ENCODE measurements at regions not wholly inside any gene's neighbourhood (a gene's known extent, or its start where the extent isn't known, plus 50 kb on each side); places are given as distances from the start of the nearest gene placed in this dataset.
"Not testable (repeated sequence)": the region's sequence is repeated elsewhere in the genome, so short reads cannot be mapped to it uniquely, and the experiment has no call there.

GRCh38 chrX:47762826-47763225, 73.9 kb upstream of the ZNF81 start:
- TF ChIP-seq CTCF (IDR thresholded peaks at IDR 0.05; ENCODE audit: low read depth, low read length, missing input control); YY1 (IDR thresholded peaks at IDR 0.05); NR2F2 (IDR thresholded peaks at IDR 0.05); REST (IDR thresholded peaks at IDR 0.05); TAF1 (conservative IDR thresholded peaks at IDR 0.05); SP1 (IDR thresholded peaks at IDR 0.05); GABPA (IDR thresholded peaks at IDR 0.05 in 1 of 2, conservative IDR thresholded peaks at IDR 0.05 in 1 of 2); EGR1 (IDR thresholded peaks at IDR 0.05; ENCODE audit: low read depth in 2 of 2); ZBTB33 (IDR thresholded peaks at IDR 0.05); RAD21 (IDR thresholded peaks at IDR 0.05); JUND (IDR thresholded peaks at IDR 0.05); HNF4G (IDR thresholded peaks at IDR 0.05): not testable (repeated sequence)
- TF ChIP-seq, protein P1, sequence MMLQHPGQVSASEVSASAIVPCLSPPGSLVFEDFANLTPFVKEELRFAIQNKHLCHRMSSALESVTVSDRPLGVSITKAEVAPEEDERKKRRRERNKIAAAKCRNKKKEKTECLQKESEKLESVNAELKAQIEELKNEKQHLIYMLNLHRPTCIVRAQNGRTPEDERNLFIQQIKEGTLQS (IDR thresholded peaks at IDR 0.05): not testable (repeated sequence)
- TF ChIP-seq, protein P2, sequence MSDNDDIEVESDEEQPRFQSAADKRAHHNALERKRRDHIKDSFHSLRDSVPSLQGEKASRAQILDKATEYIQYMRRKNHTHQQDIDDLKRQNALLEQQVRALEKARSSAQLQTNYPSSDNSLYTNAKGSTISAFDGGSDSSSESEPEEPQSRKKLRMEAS (IDR thresholded peaks at IDR 0.05): not testable (repeated sequence)
